A549 (cell line): ENCODE measurements at regions not wholly inside any gene's neighbourhood (a gene's known extent, or its start where the extent isn't known, plus 50 kb on each side); places are given as distances from the start of the nearest gene placed in this dataset.

Experiments used
- BHLHE40 ChIP-seq: IDR thresholded peaks from 2 replicates; pipeline ENCODE4 v1.6.1; 2012; ENCODE audit warnings: low read depth, low read length, inconsistent platforms
- CTCF ChIP-seq: fragments of >200 bp; sonication (Bioruptor Twin); formaldehyde crosslinking; IDR thresholded peaks from 3 replicates; pipeline ENCODE4 v1.5.1; 2016
- EHF ChIP-seq: fragments of 250-450 bp; sonication (Bioruptor Pico); IDR thresholded peaks from 2 replicates; pipeline ENCODE4 v1.5.0; 2020; ENCODE audit warnings: mild to moderate bottlenecking
- MAX ChIP-seq: IDR thresholded peaks from 2 replicates; pipeline ENCODE4 v1.6.1; 2012
- NFE2L2 ChIP-seq: fragments of 150-350 bp; conservative IDR thresholded peaks from 2 replicates; pipeline ENCODE4 v1.6.1; 2014; ENCODE audit warnings: low read length
- POLR2A ChIP-seq: IDR thresholded peaks from 2 replicates; pipeline ENCODE4 v1.6.1; 2012; ENCODE audit warnings: mild to moderate bottlenecking, low read length
- RAD21 ChIP-seq, 2 experiments: fragments of >200 bp in 1 of 2; sonication (Bioruptor Twin) in 1 of 2; formaldehyde crosslinking in 1 of 2; IDR thresholded peaks in 1 of 2; conservative IDR thresholded peaks in 1 of 2; 2 replicates in 1 of 2; 3 replicates in 1 of 2; pipeline ENCODE4 v1.6.1; 2012 to 2018; ENCODE audit warnings: inconsistent platforms in 1 of 2
- RCOR1 ChIP-seq: fragments of 150-350 bp; IDR thresholded peaks from 2 replicates; pipeline ENCODE4 v1.6.1; 2014; ENCODE audit warnings: antibody characterized with exemption, low read length, low read depth
- REST ChIP-seq: fragments of 200-600 bp; sonication (generic); IDR thresholded peaks from 2 replicates; pipeline ENCODE4 v1.6.1; 2016; ENCODE audit warnings: antibody characterized with exemption, mild to moderate bottlenecking, moderate library complexity
- RFX5 ChIP-seq: fragments of 450-650 bp; IDR thresholded peaks from 2 replicates; pipeline ENCODE4 v1.7.1; 2014; ENCODE audit warnings: antibody characterized with exemption, mild to moderate bottlenecking, moderate library complexity
- SREBF2 ChIP-seq: fragments of 450-650 bp; IDR thresholded peaks from 2 replicates; pipeline ENCODE4 v1.6.1; 2014; ENCODE audit warnings: mild to moderate bottlenecking, moderate library complexity

GRCh38 chr4:186342582-186342981 lies 76.6 kb downstream of the F11 start:
- TF ChIP-seq EHF (CRISPR knock-in tag) (no peak), RFX5 (no peak), REST (no peak), CTCF (no peak), MAX (no peak), POLR2A (no peak), NFE2L2 (no peak), RCOR1 (no peak), SREBF2 (no peak), BHLHE40 (no peak), RAD21 (conservative IDR thresholded peaks at IDR 0.05 in 1 of 2, IDR thresholded peaks at IDR 0.05 in 1 of 2) (no peak)
